CD4-positive, alpha-beta T cell treated with Interleukin-15 for 1 hour (primary cell): ENCODE measurements at regions not wholly inside any gene's neighbourhood (a gene's known extent, or its start where the extent isn't known, plus 50 kb on each side); places are given as distances from the start of the nearest gene placed in this dataset.
"Not testable (repeated sequence)": the region's sequence is repeated elsewhere in the genome, so short reads cannot be mapped to it uniquely, and the experiment has no call there.

ENCODE experiments used
- DNase-seq: peaks from one replicate; pipeline ENCODE4 v3.0.0-alpha.2; 2020

DNA sequence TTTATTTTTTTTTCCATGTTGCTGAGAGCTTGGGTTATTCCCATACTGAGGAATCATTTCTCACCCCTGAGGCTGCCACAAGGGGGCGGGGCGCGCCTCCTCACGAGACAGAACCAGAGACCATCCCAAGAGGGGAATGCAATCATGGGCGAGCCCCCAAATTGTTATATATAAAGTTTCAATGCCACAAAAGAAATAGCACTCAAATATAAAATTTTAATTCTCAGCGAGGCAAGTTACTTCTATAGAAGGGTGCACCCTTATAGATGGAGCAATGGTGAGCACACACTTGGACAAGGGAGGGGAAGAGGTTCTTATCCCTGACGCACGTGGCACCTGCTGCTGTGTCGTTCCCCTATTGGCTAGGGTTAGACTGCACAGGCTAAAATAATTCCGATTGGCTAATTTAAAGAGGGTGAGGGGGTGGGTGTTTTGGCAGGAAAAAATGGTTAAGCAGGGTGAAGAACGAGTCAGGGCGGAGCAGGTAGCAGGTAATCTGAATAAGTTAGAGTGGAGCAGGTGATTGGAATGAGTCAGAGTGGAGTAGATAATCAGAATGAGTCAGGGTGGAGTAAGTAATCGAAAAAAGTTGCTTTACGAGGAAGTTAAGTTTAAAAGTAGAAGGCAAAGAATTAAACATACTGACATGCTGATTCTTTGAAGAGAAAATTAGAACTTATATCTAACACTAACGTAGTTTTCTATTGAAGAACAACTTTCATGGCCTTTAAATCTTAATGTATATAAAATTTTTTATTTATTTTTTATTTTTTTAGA, 177.5 kb downstream of the MTCL1 start:
- no peak for DNase-seq

DNA sequence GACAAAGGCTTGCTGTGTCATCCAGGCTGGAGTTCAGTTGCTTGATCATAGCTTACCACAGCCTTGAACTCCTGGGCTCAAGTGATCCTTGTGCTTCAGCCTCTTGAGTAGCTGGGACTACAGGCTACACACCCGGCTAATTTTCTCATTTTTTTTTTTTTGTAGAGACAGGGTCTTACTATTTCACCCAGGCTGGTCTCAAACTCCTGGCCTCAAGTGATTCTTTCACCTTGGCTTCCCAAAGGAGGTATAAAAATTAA, 178.0 kb downstream of the MTCL1 start:
- no peak for DNase-seq

DNA sequence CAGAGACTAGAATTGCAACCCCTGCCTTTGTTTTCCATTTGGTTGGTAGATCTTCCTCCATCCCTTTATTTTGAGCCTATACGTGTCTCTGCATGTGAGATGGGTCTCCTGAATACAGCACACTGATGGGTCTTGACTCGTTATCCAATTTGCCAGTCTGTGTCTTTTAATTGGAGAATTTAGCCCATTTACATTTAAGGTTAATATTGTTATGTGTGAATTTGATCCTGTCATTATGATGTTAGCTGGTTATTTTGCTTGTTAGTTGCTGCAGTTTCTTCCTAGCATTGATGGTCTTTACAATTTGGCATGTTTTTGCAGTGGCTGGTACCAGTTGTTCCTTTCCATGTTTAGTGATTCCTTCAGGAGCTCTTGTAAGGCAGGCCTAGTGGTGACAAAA, 182.5 kb downstream of the MTCL1 start:
- DNase-seq: not testable (repeated sequence)

DNA sequence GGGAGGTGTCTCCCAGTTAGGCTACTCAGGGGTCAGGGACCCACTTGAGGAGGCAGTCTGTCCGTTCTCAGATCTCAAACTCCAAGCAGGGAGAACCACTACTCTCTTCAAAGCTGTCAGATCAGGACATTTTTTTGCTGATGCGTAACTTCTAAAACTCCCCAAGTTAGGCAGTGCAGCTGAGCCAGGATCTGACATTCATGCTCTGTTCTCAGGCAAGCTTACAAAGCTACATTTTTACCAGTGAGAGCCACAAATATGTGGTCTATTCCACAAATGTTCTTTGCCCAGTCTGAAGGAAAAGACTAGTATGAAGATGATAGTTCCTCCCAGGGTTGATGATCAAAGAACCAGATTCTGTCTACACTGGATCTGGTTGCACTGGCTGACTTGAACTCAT, 184.1 kb downstream of the MTCL1 start:
- no peak for DNase-seq

DNA sequence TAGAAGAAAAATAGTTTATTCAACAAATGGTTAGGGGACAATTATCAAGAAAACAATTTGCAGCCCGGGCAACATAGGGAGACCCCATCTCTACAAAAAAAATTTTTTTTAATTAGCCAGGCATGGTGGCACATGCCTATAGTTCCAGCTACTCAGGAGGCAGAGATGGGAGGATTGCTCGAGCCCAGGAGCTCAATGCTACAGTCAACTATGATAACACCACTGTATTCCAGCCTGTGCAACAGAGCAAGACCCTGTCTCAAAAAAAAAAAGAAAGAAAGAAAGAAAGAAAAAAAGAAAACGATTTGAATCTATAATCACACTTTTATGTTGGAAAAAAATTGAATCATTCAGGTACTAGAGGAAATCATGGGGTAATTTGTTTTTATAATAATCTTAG, 185.1 kb downstream of the MTCL1 start:
- DNase-seq: not testable (repeated sequence)

DNA sequence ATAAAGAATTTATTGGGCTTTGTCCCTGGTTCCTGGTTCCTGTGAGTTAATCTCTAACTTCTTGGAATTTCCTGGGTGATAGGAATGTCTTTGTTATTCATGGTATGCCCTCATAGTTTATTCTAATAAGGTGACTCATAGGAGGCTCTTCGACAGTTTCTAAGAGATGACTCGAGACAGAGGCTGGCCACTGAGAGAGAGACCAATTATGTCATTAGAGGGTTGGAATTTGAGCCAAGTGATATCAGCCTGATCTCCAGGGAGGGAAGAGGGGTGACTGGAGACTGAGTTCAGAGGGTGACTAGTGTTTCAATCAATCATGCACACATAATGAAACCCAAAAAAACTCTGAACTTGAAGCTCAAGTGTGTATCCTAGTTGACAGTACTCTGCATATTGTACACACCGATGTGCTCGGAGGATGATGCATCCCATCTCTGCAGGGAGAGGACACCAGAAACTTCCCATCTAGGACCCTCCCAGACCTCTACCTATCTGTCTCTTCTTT, 185.7 kb downstream of the MTCL1 start:
- DNase-seq: no peak

DNA sequence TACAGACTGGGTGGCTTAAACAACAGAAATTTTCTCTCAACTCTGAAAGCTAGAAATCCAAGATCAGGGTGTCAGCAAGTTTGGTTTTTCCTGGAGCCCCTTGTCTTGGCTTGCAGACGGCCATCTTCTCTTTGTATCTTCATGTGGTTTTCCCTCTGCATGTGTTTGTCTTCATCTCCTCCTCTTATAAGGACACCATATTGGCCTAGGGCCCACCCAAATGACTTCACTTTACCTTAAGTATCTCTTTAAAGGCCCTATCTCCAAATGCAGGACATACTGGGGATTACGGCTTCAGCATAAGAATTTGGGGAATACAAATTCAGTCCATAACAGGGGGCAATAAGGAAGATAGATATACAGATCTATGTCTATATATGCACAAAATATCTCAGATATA, 187.9 kb downstream of the MTCL1 start:
- DNase-seq: no peak

DNA sequence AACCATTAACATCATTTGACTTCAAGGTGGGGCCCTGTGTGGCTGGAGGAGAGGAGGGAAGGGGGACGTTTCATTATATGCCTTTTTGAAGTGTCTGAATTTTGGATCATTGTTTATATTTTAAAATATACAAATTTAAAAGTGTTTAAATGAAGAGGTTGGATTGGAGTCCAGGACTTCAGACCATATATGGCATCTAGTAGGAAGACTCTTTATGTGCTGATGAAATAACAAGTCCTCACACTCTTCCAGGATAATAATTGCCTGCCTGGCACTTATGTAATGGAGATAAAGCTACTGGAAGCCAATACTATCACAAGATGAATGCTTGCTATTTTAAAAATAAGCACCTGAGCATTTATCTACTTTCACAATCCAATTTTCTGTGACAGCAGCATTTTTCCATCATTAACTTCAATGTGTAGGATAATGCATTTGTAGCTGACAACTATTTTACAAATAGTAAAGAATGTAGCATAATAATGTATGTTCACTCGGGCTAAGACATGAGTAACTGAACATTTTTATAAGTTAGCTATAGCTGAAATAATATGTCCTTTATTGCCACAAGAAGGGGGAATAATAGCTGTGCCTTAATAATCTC, 188.4 kb downstream of the MTCL1 start:
- no peak for DNase-seq

DNA sequence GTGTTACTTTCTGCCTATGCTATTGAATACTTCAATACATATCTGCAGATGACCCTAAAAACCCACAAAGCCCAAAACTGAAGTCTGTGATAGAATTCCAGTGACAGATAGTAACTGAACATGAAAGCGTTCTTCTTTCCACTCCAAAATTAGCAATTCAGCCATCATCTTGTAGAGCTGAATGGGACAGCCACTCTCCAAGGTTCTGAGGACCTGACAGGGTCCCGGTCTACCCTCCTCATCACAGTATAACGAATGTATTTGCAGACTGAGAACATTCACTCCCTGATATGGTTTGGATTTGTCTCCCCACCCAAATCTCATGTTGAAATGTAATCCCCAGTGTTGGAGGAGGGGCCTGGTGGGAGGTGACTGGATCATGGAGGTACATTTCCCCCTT, 189.5 kb downstream of the MTCL1 start:
- no peak for DNase-seq

DNA sequence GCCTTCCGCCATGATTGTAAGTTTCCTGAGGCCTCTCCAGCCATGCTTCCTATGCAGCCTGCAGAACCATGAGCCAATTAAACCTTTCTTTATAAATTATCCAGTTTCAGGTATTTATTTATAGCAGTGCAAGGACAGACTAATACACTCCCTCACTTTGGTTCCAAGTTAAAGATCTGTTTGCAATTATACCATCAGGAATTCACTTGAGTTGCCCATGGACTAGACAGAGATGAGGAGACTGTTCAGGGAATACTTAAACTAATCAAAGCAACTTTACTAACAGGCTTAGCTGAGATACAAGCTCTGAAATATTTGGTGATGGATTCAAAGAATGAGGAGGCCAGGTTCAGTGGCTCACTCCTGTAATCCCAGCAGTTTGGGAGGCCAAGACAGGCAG, 190.0 kb downstream of the MTCL1 start:
- DNase-seq: no peak

DNA sequence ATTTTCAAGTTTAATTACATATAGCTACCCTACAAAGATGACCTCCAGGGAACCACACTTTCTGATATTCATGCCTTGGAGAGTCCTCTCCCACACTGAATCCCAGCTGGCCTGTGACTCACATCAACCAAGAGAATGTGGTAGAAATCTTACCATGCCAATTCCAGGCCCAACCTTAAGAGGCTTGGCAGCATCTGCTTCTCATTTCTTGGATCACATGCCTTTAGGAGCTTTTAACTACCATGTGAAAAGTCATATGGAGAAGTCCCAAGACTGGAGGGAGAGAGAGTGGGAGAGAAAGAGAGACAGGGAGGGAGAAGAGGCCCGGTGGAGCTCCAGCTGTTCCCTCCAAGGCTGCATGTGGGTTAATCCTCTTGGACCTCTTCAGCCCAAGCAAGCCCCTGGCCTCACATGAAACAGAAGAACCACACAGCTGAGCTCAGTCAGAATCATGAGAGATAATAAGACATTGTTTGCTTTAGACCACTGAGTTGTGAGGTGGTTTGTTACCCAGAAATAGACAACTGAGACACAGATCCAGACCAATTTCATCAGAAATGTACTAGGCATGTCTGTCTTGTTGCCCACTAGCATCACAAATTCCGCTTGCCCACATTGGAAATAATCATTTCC, 190.7 kb downstream of the MTCL1 start:
- DNase-seq: no peak

DNA sequence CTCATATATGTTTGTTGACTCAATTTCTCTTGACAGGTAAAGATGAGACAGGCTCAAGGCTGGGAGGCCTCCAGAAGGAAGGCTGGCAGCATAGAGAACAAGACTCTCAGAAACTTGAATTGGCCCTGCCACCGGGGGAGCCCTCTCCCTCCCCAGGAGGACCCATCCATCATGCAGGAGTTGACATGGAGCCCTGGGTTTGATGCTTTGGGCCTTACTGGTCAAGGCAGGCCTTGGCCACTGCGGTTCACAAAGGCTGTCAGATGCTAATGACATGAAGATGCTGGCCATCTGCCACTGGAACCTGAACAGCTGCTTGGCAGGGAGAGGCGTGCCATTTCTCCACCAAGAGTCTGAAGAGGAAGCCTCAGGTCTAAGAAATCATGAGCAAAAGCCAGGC, 193.6 kb downstream of the MTCL1 start:
- DNase-seq: no peak

DNA sequence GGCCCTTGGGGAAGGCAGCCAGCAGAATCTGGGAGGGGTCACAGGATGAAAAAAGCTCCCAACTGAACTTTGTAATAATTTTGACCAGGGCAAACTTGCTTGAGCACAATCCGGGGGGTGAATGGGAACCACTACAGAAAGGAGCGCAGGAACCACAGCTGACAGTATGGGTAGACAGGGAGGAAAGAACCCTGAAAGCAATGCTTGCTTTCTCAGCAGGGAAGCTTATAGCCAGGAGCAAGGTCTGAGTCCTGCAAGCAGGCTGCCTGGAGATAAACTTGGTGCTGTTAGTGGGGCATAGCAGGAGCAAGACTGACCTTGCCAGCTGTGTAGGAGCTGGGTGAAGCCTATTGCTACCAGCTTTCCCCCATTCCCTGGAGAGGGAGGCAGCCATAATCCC, 195.2 kb downstream of the MTCL1 start:
- no peak for DNase-seq

DNA sequence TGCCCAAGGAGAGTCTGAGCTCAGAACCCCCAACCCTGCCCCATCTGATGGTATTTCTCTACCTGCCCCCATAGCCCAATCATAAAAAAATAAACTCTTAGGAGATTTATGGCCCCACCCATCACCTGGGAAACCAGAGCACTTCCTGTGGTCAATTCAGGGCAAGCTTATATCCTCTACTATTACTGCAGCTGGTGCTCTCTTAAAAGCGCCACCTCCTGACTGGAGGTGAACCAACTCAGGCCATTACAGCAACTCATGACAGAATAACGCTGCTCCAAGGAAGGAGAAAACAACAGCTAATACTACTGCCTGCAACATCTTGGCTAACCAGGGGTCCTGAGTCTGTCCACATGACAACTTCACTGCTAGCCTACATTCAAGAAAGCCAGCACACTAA, 195.7 kb downstream of the MTCL1 start:
- no peak for DNase-seq

DNA sequence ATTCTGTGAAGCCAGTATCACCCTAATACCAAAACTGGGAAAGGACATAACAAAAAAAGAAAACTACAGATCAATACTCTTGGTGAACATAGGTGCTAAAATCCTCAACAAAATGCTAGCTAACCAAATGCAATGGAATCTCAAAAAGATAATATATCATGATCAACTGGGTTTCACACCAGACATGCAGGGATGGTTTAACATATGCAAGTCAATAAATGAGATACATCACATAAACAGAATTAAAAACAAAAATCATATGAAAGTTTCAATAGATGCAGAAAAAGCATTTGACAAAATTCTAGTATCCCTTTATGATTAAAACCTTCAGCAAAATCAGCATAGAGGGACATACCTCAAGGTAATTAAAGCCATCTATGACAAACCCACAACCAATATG, 198.2 kb upstream of the NDUFV2 start:
- DNase-seq: no peak

DNA sequence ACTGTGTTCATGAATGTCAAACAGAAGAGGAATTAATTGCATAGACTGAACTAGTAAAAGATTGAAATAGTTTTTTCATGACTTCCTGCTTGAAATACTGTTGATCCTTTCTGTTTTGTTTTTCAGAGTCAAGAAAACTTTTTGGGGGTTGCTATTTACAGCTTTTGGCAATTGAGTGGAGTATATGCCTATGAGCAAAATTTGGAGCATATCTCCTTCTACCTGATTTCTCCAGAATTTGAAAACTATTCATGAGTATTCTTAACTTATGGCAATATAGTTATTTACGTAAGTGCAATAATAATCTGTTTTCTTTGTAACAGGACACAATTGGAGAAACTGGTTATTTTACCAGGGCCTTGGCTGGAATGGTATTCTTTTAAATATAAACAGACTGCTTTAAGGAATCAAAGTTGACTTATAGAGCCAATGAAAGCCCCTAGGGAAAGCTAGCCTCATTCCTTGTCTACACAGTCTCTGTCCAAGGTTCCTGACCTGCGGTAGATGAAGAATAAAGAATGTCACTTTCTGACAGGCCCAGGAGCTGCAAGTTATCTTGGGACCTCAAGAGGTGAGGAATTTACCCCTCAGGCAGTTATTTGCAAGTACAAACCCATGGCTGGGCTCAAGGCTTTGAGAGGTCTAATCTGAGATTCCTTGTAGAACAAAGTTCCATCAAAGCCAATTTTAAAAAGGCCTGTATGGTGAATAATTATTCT, 193.5 kb upstream of the NDUFV2 start:
- DNase-seq: no peak

DNA sequence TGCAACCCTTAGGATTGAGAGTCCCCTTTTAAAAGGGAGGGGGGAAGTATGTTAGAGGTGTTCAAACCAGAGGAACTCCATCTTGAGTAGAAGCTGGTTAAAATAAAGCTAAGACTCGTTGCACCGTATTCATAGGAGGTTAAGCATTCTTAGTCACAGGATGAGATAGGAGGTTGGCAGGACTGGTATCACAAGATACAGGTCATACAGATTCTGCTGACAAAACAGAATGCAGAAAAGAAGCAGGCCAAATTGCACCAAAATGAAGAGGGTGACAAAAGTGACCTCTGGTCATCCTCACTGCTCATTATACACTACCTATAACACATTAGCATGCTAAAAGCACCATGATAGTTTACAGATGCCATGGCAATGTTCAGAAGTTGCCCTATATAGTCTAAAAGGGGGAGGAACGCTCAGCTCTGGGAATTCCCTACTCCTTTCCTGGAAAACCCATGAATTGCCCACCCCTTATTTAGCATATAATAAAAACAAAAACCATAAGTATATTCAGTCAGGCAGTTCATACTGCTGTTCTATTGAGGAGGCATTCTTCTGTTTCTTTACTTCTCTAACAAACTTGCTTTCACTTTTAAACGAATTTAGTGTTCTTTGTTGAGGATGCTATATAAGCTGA, 192.2 kb upstream of the NDUFV2 start:
- DNase-seq: no peak

DNA sequence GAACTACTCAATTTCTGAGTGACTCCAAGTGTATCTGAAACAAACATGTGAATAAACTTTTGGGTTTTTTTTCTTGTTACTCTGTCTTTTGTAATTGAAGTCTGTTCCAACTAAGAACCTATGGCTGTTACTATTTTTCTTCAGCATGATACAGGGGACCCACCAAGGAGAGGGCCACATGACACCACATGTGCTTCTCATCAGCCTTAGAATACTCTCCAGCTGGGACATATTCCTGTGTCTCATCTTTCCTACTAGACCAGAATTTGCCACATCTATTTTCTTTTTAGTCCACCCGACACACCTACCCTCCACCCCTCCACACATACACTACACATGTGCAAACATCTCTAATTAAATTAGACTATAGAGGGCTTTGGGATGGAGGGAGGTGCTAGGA, 191.7 kb upstream of the NDUFV2 start:
- DNase-seq: no peak

DNA sequence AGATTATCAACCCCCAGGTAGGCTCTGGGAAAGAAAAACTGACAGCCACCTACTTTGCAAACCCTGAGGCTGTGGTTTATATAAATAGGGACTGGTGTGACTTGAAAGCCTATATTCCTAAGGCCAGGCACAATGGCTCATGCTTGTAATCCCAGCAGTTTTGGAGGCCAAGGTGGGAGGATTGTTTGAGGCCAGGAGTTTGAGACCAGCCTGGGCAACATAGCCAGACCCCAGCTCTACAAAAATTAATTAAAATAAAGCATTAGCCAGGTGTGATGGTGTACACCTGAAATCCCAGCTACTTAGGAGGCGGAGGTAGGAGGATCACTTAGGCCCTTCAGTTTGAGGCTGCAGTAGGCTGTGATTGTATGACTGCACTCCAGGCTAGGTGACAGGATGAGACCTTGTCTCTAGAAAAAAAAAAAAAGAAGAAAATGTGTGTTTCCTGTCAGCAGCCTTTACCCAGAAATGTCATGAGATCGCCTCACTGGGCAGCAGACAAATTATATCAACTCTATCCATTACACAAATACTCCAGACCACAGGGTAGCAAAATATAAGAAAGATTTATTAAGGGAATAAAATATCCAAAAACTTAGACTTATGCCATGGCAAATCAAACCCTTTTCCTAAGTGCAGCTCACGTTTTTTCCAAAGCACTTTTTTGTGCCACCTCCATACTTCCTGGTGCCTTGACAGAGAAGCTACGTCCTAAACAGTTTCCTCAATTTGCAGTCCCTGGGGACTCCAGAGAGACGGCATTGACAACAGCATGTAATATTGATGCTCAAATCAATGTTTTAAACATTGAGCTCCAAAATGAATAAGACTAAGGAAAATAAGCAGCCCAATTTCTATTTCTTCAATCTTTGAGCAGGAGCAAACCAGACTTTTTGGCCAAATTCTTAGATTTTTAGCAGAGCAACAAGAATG, 190.8 kb upstream of the NDUFV2 start:
- DNase-seq: no peak

DNA sequence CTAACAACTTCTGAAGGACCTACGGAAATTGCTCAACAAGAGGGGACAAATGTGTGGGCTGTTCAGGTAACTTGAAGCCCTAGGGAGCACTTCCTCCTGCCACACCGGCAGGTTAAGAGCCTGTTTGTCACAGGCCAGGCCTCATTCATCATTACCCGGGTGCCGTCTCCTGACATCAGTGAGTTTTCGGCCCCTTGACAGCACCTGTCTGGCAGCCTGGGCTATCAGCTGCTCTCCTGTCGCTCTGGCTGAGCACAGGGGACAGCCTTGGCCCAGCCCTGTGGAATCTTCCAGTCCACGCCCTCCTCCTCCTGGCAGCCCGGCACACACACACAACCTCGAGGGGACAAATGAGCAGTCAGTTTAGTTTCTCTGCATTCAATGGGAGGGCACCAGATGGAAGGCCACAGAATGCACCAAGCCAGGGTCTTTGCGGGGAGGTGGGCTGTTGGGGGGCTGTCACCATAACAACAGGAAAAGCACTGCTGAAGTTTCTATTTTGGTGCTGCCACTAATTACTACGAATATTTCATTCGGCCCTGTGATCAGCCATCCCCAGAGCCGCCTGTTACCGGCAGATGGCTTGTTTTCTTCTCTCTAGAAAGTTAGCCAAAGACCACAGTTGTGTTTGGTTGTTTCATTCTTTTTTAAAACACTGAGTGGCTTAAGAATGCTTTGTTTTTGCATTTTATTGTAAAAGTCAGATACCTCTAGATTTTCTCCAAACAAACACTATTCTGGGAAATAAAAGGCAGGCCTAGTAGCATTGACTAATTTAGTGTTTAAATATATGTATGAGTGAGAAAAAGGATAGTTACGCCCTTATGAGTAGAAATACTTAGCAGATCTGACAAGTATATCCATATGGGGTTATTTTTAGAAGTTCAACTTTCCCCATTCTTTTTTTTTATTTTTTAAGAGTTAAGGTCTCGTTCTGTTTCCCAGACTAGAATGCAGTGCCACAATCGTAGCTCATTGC, 189.9 kb upstream of the NDUFV2 start:
- DNase-seq: peak; percentile 50
